GM12892 (cell line): ENCODE measurements at regions not wholly inside any gene's neighbourhood (a gene's known extent, or its start where the extent isn't known, plus 50 kb on each side); places are given as distances from the start of the nearest gene placed in this dataset.

Source experiments
- POLR2A ChIP-seq: IDR thresholded peaks from 2 replicates; pipeline ENCODE4 v1.6.1; 2011; ENCODE audit warnings: low read depth, low read length, control low read depth
- TAF1 ChIP-seq: IDR thresholded peaks from 2 replicates; pipeline ENCODE4 v1.6.1; 2011; ENCODE audit warnings: low read depth, mild to moderate bottlenecking, control low read depth, low read length, borderline replicate concordance

- TF ChIP-seq POLR2A (no peak), TAF1 (no peak)
Measured at GRCh38 chr5:159602434-159602833, 272.1 kb upstream of the IL12B start.
